DND-41 (cell line): ENCODE measurements at regions not wholly inside any gene's neighbourhood (a gene's known extent, or its start where the extent isn't known, plus 50 kb on each side); places are given as distances from the start of the nearest gene placed in this dataset.

ENCODE experiments used
- ATAC-seq: fragments of 200-7000 bp; cut with Tn5 transposase; 3 replicates; pipeline ENCODE4 v1.9.1; 2021; ENCODE audit warnings: low read depth; ENCODE audit not compliant: insufficient read depth
- DNase-seq: peaks from one replicate; pipeline ENCODE4 v3.0.0-alpha.2; 2020
- H2AFZ ChIP-seq: 2 replicates; pipeline ENCODE4 v1.6.0; 2012; ENCODE audit warnings: low read depth, low read length
- H3K27ac ChIP-seq: 2 replicates; pipeline ENCODE4 v1.5.1; 2012; ENCODE audit warnings: low read length, inconsistent platforms
- H3K27me3 ChIP-seq: fragments of 200-600 bp; sonication (generic); 2 replicates; pipeline ENCODE4 v1.6.0; 2012; ENCODE audit warnings: low read length, mild to moderate bottlenecking, inconsistent platforms; ENCODE audit not compliant: insufficient read depth, poor library complexity
- H3K36me3 ChIP-seq: 2 replicates; pipeline ENCODE4 v1.5.1; 2012; ENCODE audit warnings: low read length, inconsistent platforms; ENCODE audit not compliant: insufficient read depth
- H3K4me1 ChIP-seq: 2 replicates; pipeline ENCODE4 v1.5.1; 2012; ENCODE audit warnings: mild to moderate bottlenecking, low read length; ENCODE audit not compliant: insufficient read depth
- H3K4me2 ChIP-seq: 2 replicates; pipeline ENCODE4 v1.6.0; 2012; ENCODE audit warnings: mild to moderate bottlenecking, moderate library complexity, low read length, inconsistent platforms; ENCODE audit not compliant: insufficient read depth
- H3K4me3 ChIP-seq, 2 experiments: fragments of 200-600 bp in 1 of 2; shearing (Covaris generic) in 1 of 2; 2 replicates each; pipeline ENCODE4 v1.5.1; 2012 to 2016; ENCODE audit warnings: inconsistent platforms in 2 of 2, low read length in 2 of 2, mild to moderate bottlenecking in 2 of 2, low read depth in 1 of 2, moderate library complexity in 1 of 2
- H3K79me2 ChIP-seq: 2 replicates; pipeline ENCODE4 v1.6.0; 2012; ENCODE audit warnings: low read length, inconsistent platforms; ENCODE audit not compliant: insufficient read depth
- H3K9ac ChIP-seq: 2 replicates; pipeline ENCODE4 v1.6.0; 2012; ENCODE audit warnings: low read depth, mild to moderate bottlenecking, inconsistent platforms, low read length, moderate library complexity
- H3K9me3 ChIP-seq: 2 replicates; pipeline ENCODE4 v1.5.1; 2012; ENCODE audit warnings: low read length, moderate library complexity, mild to moderate bottlenecking, inconsistent platforms; ENCODE audit not compliant: insufficient read depth, severe bottlenecking
- H4K20me1 ChIP-seq: 2 replicates; pipeline ENCODE4 v1.6.0; 2012; ENCODE audit warnings: low read length; ENCODE audit not compliant: insufficient read depth
- EZH2 ChIP-seq: IDR thresholded peaks from 3 replicates; pipeline ENCODE4 v1.6.1; 2012; ENCODE audit warnings: borderline replicate concordance, low read depth, mild to moderate bottlenecking, moderate library complexity, low read length, inconsistent platforms; ENCODE audit not compliant: severe bottlenecking
- TF ChIP-seq, protein P1 (sequence below): IDR thresholded peaks from 2 replicates; pipeline ENCODE4 v1.5.1; 2012; ENCODE audit warnings: borderline replicate concordance, low read length, moderate library complexity, mild to moderate bottlenecking; ENCODE audit not compliant: poor library complexity, severe bottlenecking; ENCODE audit errors: extremely low read depth

GRCh38 chr9:675697-676370 is 165.7 kb upstream of the DMRT1 start:
- ATAC-seq (no peak), DNase-seq (no peak)
- Histone ChIP-seq H3K9ac (no peak overlapping the region), H3K27me3 (no peaks in the 10 kb centered on the region), H3K4me1 (peaks cover 39% of the 10 kb centered on the region), H4K20me1 (no peaks in the 10 kb centered on the region), H3K9me3 (no peaks in the 10 kb centered on the region), H3K79me2 (no peaks in the 10 kb centered on the region), H3K4me2 (no peak overlapping the region), H2AFZ (no peak overlapping the region; the same call in 1 of the 2 replicates), H3K27ac (no peak overlapping the region), H3K4me3 (no peak overlapping the region), H3K36me3 (no peaks in the 10 kb centered on the region)
- no peak for TF ChIP-seq EZH2
- TF ChIP-seq, protein P1, sequence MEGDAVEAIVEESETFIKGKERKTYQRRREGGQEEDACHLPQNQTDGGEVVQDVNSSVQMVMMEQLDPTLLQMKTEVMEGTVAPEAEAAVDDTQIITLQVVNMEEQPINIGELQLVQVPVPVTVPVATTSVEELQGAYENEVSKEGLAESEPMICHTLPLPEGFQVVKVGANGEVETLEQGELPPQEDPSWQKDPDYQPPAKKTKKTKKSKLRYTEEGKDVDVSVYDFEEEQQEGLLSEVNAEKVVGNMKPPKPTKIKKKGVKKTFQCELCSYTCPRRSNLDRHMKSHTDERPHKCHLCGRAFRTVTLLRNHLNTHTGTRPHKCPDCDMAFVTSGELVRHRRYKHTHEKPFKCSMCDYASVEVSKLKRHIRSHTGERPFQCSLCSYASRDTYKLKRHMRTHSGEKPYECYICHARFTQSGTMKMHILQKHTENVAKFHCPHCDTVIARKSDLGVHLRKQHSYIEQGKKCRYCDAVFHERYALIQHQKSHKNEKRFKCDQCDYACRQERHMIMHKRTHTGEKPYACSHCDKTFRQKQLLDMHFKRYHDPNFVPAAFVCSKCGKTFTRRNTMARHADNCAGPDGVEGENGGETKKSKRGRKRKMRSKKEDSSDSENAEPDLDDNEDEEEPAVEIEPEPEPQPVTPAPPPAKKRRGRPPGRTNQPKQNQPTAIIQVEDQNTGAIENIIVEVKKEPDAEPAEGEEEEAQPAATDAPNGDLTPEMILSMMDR = no peak

GRCh38 chr9:676780-677438 is 164.6 kb upstream of the DMRT1 start:
- no peaks in the 10 kb centered on the region for H3K79me2 ChIP-seq
- H3K9me3 ChIP-seq = no peaks in the 10 kb centered on the region
- peak overlapping the region; percentile 54 for H3K4me2 ChIP-seq
- peak overlapping the region; percentile 41 for H2AFZ ChIP-seq
- DNase-seq = no peak
- H3K36me3 ChIP-seq = no peaks in the 10 kb centered on the region
- H3K27ac ChIP-seq = peak overlapping the region; percentile 38
- H3K4me1 ChIP-seq = peaks cover 39% of the 10 kb centered on the region
- TF ChIP-seq, protein P1 = no peak
- no peak for TF ChIP-seq EZH2
- peak overlapping the region; percentile 25; the same call in 1 of the 2 replicates for H3K9ac ChIP-seq
- H4K20me1 ChIP-seq = no peaks in the 10 kb centered on the region
- H3K4me3 ChIP-seq = 0 out of 4 replicates have a peak overlapping the region, but pooled peaks of 1 of the 2 experiments have one; percentile 13
- ATAC-seq = 0 out of 3 replicates have a peak, but pooled peaks have one; percentile 22
- H3K27me3 ChIP-seq = no peaks in the 10 kb centered on the region

- Histone ChIP-seq H3K27ac (peak overlapping the region; percentile 38), H3K79me2 (no peaks in the 10 kb centered on the region), H3K9me3 (no peaks in the 10 kb centered on the region), H4K20me1 (no peaks in the 10 kb centered on the region), H3K4me3 (peak overlapping the region in 1 of 2 experiments; percentile 13; a peak in 2 of 4 replicates), H3K36me3 (no peaks in the 10 kb centered on the region), H3K4me1 (peaks cover 39% of the 10 kb centered on the region), H3K27me3 (no peaks in the 10 kb centered on the region), H3K4me2 (peak overlapping the region; percentile 54), H3K9ac (peak overlapping the region; percentile 25; the same call in 1 of the 2 replicates), H2AFZ (peak overlapping the region; percentile 41)
- TF ChIP-seq EZH2 = no peak
- TF ChIP-seq, protein P1 = no peak
- peak; percentile 69; the same call in 2 of the 3 replicates for ATAC-seq
- no peak for DNase-seq
Measured at GRCh38 chr9:677461-678097, 163.9 kb upstream of the DMRT1 start.
